Endothelial cell of umbilical vein (primary cell): ENCODE measurements at regions not wholly inside any gene's neighbourhood (a gene's known extent, or its start where the extent isn't known, plus 50 kb on each side); places are given as distances from the start of the nearest gene placed in this dataset.

Experiments
- BruUV-seq: library from RNA; stranded (reverse); fragments of 400-500 nt; replicated peaks from 2 replicates; lab custom pipeline; 2021; lab: Mats Ljungman, UMichigan
- CTCF ChIA-PET: fragments of 300-600, 350-600 bp; sonication (Branson Sonifier 250); formaldehyde crosslinking; loops from one replicate; lab custom pipeline; 2021; ENCODE audit warnings: antibody characterized with exemption, inconsistent platforms; lab: Charles Lee
- POLR2A ChIA-PET: fragments of 300-600, 350-600 bp; sonication (Branson Sonifier 250); formaldehyde crosslinking; loops from one replicate; lab custom pipeline; 2021; ENCODE audit warnings: antibody characterized with exemption, inconsistent platforms; lab: Charles Lee
- DNase-seq: peaks from one replicate; pipeline ENCODE4 v3.0.0-alpha.2; 2011; ENCODE audit warnings: low read depth, low spot score
- FAIRE-seq: peaks from 2 replicates; lab custom pipeline; 2011; peaks lifted over from hg19 to GRCh38; lab: Jason Lieb, UNC
- H2AFZ ChIP-seq: 2 replicates; pipeline ENCODE4 v1.6.0; 2012; ENCODE audit warnings: low read depth, low read length, control low read depth, inconsistent platforms
- H3K27ac ChIP-seq: 2 replicates; pipeline ENCODE4 v1.5.1; 2011; ENCODE audit warnings: low read depth, mild to moderate bottlenecking, control low read depth, low read length, moderate library complexity; ENCODE audit not compliant: insufficient read depth
- H3K27me3 ChIP-seq, 2 experiments: 2 replicates each; pipeline versions ENCODE4 v1.6.0 to v1.6.1; 2011; ENCODE audit warnings: low read length in 2 of 2, mixed read lengths in 1 of 2; ENCODE audit not compliant: control insufficient read depth in 2 of 2, insufficient read depth in 2 of 2
- H3K36me3 ChIP-seq, 2 experiments: 2 replicates in 1 of 2; 3 replicates in 1 of 2; pipeline ENCODE4 v1.5.1; 2011; ENCODE audit warnings: low read length in 2 of 2, mild to moderate bottlenecking in 1 of 2, moderate library complexity in 1 of 2; ENCODE audit not compliant: control insufficient read depth in 2 of 2, insufficient read depth in 2 of 2; ENCODE audit errors: extremely low read depth in 1 of 2
- H3K4me1 ChIP-seq: 3 replicates; pipeline ENCODE4 v1.5.1; 2011; ENCODE audit warnings: mild to moderate bottlenecking, low read length; ENCODE audit not compliant: control insufficient read depth, insufficient read depth; ENCODE audit errors: extremely low read depth
- H3K4me2 ChIP-seq: 2 replicates; pipeline ENCODE4 v1.6.1; 2011; ENCODE audit warnings: low read length, control low read depth, mixed read lengths; ENCODE audit not compliant: insufficient read depth
- H3K4me3 ChIP-seq, 3 experiments: fragments of 200-600 bp in 1 of 3; sonication (generic), shearing (Covaris generic) in 1 of 3; replicated peaks in 1 of 3; 2 replicates each; pipeline ENCODE4 v1.5.1; 2011 to 2016; ENCODE audit warnings: control low read depth in 3 of 3, low read length in 3 of 3, mild to moderate bottlenecking in 2 of 3, inconsistent platforms in 1 of 3, low read depth in 1 of 3, moderate library complexity in 1 of 3; ENCODE audit not compliant: insufficient read depth in 1 of 3
- H3K79me2 ChIP-seq: 2 replicates; pipeline ENCODE4 v1.6.0; 2012; ENCODE audit warnings: low read length, inconsistent platforms; ENCODE audit not compliant: control insufficient read depth, insufficient read depth
- H3K9ac ChIP-seq: replicated peaks from 2 replicates; pipeline ENCODE3; 2011; ENCODE audit warnings: low read length, control low read depth; ENCODE audit not compliant: insufficient read depth; ENCODE audit errors: extremely low read depth
- H3K9me1 ChIP-seq: replicated peaks from 3 replicates; pipeline ENCODE4 v1.6.0; 2011; ENCODE audit warnings: mild to moderate bottlenecking, low read length; ENCODE audit not compliant: control insufficient read depth, insufficient read depth; ENCODE audit errors: extremely low read depth
- H3K9me3 ChIP-seq: replicated peaks from 2 replicates; pipeline ENCODE4 v1.5.1; 2012; ENCODE audit warnings: low read length, inconsistent platforms; ENCODE audit not compliant: control insufficient read depth, insufficient read depth
- H4K20me1 ChIP-seq: replicated peaks from 2 replicates; pipeline ENCODE3; 2011; ENCODE audit warnings: mild to moderate bottlenecking, low read length; ENCODE audit not compliant: control insufficient read depth, insufficient read depth; ENCODE audit errors: extremely low read depth
- CTCF ChIP-seq, 2 donors: IDR thresholded peaks; 1 replicate in 1 of 2; 2 replicates in 1 of 2; pipeline ENCODE4 v1.5.1; 2011; ENCODE audit warnings: low read length in 2 of 2, mild to moderate bottlenecking in 2 of 2, moderate library complexity in 2 of 2, control low read depth in 1 of 2, inconsistent platforms in 1 of 2, low read depth in 1 of 2; ENCODE audit not compliant: insufficient read depth in 1 of 2; ENCODE audit errors: extremely low read depth in 1 of 2
- EZH2 ChIP-seq: IDR thresholded peaks from 2 replicates; pipeline ENCODE4 v1.6.1; 2012; ENCODE audit warnings: borderline replicate concordance, low read depth, mild to moderate bottlenecking, moderate library complexity, low read length, inconsistent platforms; ENCODE audit not compliant: severe bottlenecking
- FOS ChIP-seq: IDR thresholded peaks from 2 replicates; pipeline ENCODE4 v1.6.1; 2011; ENCODE audit warnings: mild to moderate bottlenecking, low read length, moderate library complexity, borderline replicate concordance; ENCODE audit not compliant: insufficient read depth
- GATA2 ChIP-seq: IDR thresholded peaks from 2 replicates; pipeline ENCODE4 v1.7.0; 2011; ENCODE audit warnings: low read depth, mild to moderate bottlenecking, moderate library complexity, mixed read lengths, low read length; ENCODE audit not compliant: insufficient read length, insufficient read depth
- JUN ChIP-seq: IDR thresholded peaks from 2 replicates; pipeline ENCODE4 v1.6.1; 2011; ENCODE audit warnings: borderline replicate concordance, low read depth; ENCODE audit not compliant: insufficient read length, insufficient read depth
- MAX ChIP-seq: IDR thresholded peaks from 2 replicates; pipeline ENCODE4 v1.6.1; 2011; ENCODE audit not compliant: insufficient read depth, insufficient read length
- MYC ChIP-seq: IDR thresholded peaks from one replicate; pipeline ENCODE4 v1.6.1; 2011; ENCODE audit warnings: mild to moderate bottlenecking, low read depth, low read length
- POLR2A ChIP-seq: IDR thresholded peaks from 2 replicates; pipeline ENCODE4 v1.6.1; 2012; ENCODE audit warnings: low read depth, mild to moderate bottlenecking, control low read depth, low read length
- POLR2AphosphoS5 ChIP-seq: IDR thresholded peaks from 2 replicates; pipeline ENCODE4 v1.6.1; 2012; ENCODE audit warnings: low read depth, mild to moderate bottlenecking, control low read depth, low read length, moderate library complexity; ENCODE audit not compliant: insufficient read depth
- dilution Hi-C: fragments of 300-500 bp; cut with MboI; formaldehyde crosslinking; loops from one replicate; pipeline ENCODE4 v1.15.0; 2019; ENCODE audit warnings: low sequenced_read_pairs; ENCODE audit not compliant: extremely low pct_ligation_motif_present
- intact Hi-C: fragments of 100-400 bp; cut with micrococcal nuclease; formaldehyde crosslinking; loops from one replicate; pipeline ENCODE4 v1.10.0; 2022

- H3K79me2 ChIP-seq, result no peaks in the 10 kb centered on the region
- no peaks in the 10 kb centered on the region for H3K36me3 ChIP-seq
- no TSS peak for BruUV-seq
- H3K4me2 ChIP-seq, result no peak overlapping the region
- H2AFZ ChIP-seq, result no peak overlapping the region
- no peak overlapping the region for H3K4me3 ChIP-seq
- FAIRE-seq (no peak), DNase-seq (no peak)
- CTCF ChIA-PET, result no interaction called here
- no peaks in the 10 kb centered on the region for H3K9me1 ChIP-seq
- no peak overlapping the region for H3K9ac ChIP-seq
- POLR2A ChIA-PET, result no interaction called here
- no peaks in the 10 kb centered on the region for H3K27me3 ChIP-seq
- H3K27ac ChIP-seq, result no peak overlapping the region
- dilution Hi-C loops, result no loop called here
- peaks cover 1% of the 10 kb centered on the region for H3K9me3 ChIP-seq
- intact Hi-C loops, result no loop called here
- no peaks in the 10 kb centered on the region for H3K4me1 ChIP-seq
- H4K20me1 ChIP-seq, result no peaks in the 10 kb centered on the region
- TF ChIP-seq POLR2A (no peak), JUN (no peak), MYC (no peak), EZH2 (no peak), POLR2AphosphoS5 (no peak), GATA2 (no peak), MAX (no peak), FOS (no peak), CTCF (IDR thresholded peaks at IDR 0.05; ENCODE audit: extremely low read depth in 1 of 2, insufficient read depth in 1 of 2, low read depth in 1 of 2, low read length in 2 of 2) (no peak)
Measured at GRCh38 chr11:70798296-70798695, 400.0 kb downstream of the CTTN start.
